ENCODE measurements at regions not wholly inside any gene's neighbourhood (a gene's known extent, or its start where the extent isn't known, plus 50 kb on each side); places are given as distances from the start of the nearest gene placed in this dataset.

- no peak for DNase-seq
These were observed 270.9 kb downstream of the GLRX3 start for GRCh38 chr10:130407052-130407451.

GRCh38 chr10:130409331-130409730 lies 273.1 kb downstream of the GLRX3 start:
- no peak for DNase-seq

GRCh38 chr10:130409931-130410330 lies 273.7 kb downstream of the GLRX3 start:
- no peak for DNase-seq

- DNase-seq = peak; percentile 50
These were observed 275.4 kb downstream of the GLRX3 start for GRCh38 chr10:130411496-130412085.

GRCh38 chr10:130412317-130412716 lies 276.1 kb downstream of the GLRX3 start:
- no peak for DNase-seq

GRCh38 chr10:130416334-130417150 lies 280.4 kb downstream of the GLRX3 start:
- DNase-seq = no peak

GRCh38 chr10:130418731-130419130 lies 282.5 kb downstream of the GLRX3 start:
- DNase-seq = no peak

- no peak for DNase-seq
These were observed 285.7 kb downstream of the GLRX3 start for GRCh38 chr10:130421909-130422308.

- DNase-seq = no peak
These were observed 286.5 kb downstream of the GLRX3 start for GRCh38 chr10:130422366-130423324.

GRCh38 chr10:130423455-130424305 lies 287.5 kb downstream of the GLRX3 start:
- no peak for DNase-seq

- no peak for DNase-seq
These were observed 288.2 kb downstream of the GLRX3 start for GRCh38 chr10:130424418-130424817.

GRCh38 chr10:130425169-130425568 lies 289.0 kb downstream of the GLRX3 start:
- no peak for DNase-seq

- no peak for DNase-seq
These were observed 289.8 kb downstream of the GLRX3 start for GRCh38 chr10:130425881-130426435.

GRCh38 chr10:130427216-130427722 lies 291.1 kb downstream of the GLRX3 start:
- no peak for DNase-seq

GRCh38 chr10:130428936-130429335 lies 292.7 kb downstream of the GLRX3 start:
- DNase-seq = no peak

GRCh38 chr10:130429809-130430208 lies 293.6 kb downstream of the GLRX3 start:
- no peak for DNase-seq

GRCh38 chr10:130430291-130430690 lies 294.1 kb downstream of the GLRX3 start:
- no peak for DNase-seq

- no peak for DNase-seq
These were observed 294.9 kb downstream of the GLRX3 start for GRCh38 chr10:130430852-130431704.

GRCh38 chr10:130432271-130432670 lies 296.1 kb downstream of the GLRX3 start:
- no peak for DNase-seq

GRCh38 chr10:130432850-130433249 lies 296.7 kb downstream of the GLRX3 start:
- DNase-seq = no peak
